Activated CD4-positive, alpha-beta T cell treated with anti-CD3 and anti-CD28 coated beads for 4 hours (primary cell): ENCODE measurements at regions not wholly inside any gene's neighbourhood (a gene's known extent, or its start where the extent isn't known, plus 50 kb on each side); places are given as distances from the start of the nearest gene placed in this dataset.

Source experiments
- DNase-seq, 2 donors: peaks; one replicate each; pipeline ENCODE4 v3.0.0-alpha.2; 2020

GRCh38 chr5:158549311-158549710, 550.4 kb downstream of the EBF1 start:
- no peak for DNase-seq

- DNase-seq = no peak
Measured at GRCh38 chr5:158546748-158547147, 553.0 kb downstream of the EBF1 start.

GRCh38 chr5:158545949-158546530, 553.7 kb downstream of the EBF1 start:
- no peak for DNase-seq

GRCh38 chr5:158544388-158545339, 555.1 kb downstream of the EBF1 start:
- DNase-seq = no peak

DNA sequence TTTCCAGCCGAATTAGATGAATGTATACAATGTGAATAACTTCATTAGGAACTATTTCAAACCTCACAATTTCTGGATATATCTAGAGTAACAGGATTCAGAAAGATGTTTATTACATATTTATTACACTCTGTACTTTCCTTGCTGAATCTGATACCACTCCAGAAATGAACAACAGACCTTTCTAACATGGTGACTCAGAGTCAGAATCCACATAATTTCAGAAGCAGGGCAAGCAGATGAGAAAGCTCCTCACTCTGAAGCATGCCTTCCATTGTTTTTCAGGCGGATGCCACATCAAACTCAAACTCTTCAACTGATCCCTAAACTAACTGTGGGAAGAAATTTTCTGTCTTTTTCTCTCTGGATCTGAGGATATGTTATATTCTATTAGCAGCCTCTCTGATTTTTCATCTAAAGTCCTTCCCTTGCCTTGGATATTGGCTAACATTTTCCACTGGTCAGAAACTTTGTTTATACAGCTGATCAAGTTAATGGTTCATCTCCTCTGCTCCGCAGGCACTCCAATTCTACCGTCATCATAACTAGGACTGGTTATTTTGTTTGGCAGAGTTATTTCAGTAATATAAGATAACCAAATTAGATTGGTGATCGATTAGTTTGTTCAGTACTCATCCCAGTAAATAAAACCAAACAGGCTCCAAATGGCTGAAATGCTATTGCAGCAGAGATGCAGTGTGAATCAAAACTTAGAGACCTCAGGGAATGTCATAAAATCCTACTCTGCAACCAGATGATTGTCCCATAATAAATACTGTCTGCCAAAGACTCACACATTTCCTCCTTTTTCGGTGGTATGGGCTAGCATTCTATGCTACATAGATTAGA, 556.0 kb downstream of the EBF1 start:
- no peak for DNase-seq

DNA sequence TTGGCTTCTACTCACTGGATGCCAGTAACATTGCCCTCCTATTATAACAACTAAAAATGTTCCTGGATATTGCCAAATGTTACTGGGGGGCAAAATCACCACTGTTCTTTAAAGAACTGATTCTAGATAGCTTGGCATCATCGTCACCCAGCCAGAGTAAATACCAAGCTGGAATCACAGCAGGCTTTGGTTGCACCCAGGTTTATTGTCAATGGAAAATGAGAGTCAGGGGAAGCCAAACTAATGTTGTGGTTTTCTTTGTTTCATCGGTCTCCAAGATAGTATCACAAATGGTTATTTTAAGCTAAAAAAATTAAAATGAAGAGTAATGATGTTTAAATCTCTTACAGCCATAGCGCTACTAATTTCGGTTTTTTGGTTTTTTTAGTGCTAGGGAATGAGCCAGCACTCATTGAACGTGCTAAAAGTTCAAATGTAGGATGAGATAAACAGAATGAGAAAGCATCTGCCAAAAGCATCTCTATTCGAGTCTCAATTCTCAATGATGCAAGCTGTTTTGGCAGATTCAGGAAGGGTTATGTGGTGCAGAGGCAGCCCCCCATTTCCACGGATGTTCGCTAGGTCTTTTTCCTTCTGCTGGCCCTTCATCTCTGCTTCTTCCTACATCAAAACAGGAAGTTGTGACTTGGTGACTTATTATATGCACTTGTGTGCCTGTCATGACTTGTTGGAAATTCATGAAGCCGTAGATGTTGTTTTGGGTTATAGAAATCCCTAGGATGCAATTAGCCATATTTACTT, 558.0 kb downstream of the EBF1 start:
- no peak for DNase-seq

- no peak for DNase-seq
Measured at GRCh38 chr5:158538506-158539074, 561.1 kb downstream of the EBF1 start.

- no peak for DNase-seq
Measured at GRCh38 chr5:158537366-158537765, 562.4 kb downstream of the EBF1 start.

DNA sequence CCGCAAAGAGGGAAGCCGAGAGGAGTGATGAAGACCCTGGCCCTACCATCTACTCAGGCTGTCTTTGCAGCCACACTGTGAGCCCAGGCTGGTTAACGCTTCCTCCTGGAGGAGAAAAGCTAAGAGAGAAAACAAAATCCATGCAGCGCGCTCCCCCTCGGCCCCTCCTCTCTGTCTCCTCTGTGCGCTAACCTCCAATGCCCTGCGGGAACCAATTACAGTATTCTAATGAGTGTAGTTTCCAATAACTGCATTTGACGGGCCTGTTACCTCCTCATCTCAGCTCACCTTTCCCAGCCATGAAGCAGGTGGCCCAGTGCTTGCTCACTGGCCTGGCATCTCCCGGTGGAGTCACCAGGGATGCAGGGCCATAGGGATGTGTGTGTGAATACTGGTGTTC, 565.5 kb downstream of the EBF1 start:
- DNase-seq = no peak

DNA sequence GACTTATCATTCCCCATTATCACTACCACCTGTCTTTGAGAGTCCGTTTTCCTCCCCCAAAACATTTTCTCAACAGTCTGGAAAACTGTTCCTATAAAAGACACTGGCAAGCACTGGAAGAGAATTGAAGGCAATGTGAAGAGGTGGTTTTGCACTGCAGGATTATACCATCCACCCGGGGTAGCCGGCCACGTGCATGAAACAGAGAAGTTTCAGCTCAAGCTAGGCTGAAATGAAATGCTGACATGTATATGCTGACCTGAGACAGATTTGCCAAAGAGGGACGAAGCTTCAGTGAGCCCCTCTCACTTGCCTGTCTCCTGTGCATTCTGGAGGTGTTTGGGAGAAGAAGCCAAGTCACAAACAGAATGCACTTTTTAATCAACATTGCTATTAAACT, 567.0 kb downstream of the EBF1 start:
- DNase-seq = no peak

GRCh38 chr5:158531860-158532259, 567.9 kb downstream of the EBF1 start:
- DNase-seq = no peak

DNA sequence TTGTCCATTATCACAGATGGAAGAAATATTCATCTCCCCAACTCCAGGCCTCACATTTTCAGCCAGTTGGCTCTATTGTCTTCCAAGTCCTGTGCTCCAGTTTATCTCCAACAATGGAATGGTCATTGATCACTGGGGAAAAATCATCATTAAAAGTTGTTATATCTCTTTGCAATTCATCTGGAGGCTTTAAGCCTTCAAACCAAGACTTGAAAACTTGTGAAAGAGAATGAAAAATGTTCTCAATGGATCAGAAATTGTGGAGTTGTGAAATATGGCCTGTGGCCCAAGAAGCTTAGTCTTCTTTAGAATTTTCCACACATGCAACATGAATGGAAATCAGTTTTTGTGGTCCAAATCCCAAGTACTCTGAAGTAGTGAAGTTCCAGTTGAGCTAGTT, 569.6 kb downstream of the EBF1 start:
- no peak for DNase-seq

DNA sequence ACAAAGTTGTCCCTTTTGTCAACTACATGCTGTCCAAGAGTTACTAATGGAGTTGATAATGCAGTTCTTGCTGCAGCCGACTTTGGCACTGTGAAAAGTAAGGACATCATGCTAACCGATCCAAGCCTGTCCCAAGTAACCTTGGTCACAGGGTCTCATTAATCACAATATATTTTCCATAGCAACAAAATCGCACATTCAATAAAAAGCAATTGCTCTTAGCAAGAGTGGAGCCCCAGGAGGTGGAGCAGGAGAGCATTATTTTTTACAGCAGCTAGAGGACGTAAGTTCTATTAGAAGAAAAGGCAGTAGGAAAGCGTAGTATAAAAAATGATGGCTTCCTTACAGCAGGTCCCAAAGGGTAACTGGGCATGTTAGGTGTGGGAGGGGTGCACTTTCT, 570.3 kb downstream of the EBF1 start:
- no peak for DNase-seq

DNA sequence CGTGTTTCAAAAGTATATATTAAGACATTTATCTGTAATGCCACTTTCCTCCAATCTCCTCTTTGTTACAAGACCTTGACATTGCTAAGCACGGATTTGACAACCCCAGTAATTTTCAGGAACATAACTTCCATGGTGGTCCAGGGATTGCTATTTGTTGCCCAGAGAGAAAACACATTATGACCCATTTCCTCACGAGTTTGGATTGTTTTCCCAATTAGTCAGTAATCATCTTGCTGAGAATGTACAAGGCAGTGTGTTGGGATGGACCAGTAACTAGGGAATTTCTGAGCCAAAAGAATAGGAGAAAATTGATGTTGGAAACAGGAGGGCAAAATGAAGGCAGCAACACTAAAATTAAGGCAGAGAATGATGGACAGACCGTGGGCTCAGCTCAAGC, 574.1 kb downstream of the EBF1 start:
- DNase-seq = no peak

- DNase-seq = no peak
Measured at GRCh38 chr5:158524070-158524469, 575.6 kb downstream of the EBF1 start.

DNA sequence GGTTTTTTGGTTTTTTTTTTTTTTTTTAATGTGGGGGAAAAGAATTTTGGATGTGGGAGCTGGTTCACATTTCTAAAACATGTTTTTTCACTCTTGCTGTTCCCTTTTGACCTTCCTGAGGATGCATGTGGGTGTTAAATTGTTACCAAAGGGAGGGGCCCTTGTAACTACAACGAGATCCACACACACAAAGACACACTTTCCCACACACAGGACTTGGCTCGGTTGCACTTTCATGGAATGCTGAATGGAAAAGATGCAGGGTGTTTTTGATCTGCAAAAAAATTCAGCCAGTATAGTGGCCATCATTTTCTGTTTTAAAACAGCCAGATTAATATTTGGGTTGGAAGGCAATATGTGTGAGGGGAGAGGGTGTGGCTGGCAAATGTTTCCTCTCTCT, 576.9 kb downstream of the EBF1 start:
- no peak for DNase-seq

GRCh38 chr5:158521995-158522394, 577.7 kb downstream of the EBF1 start:
- no peak for DNase-seq

DNA sequence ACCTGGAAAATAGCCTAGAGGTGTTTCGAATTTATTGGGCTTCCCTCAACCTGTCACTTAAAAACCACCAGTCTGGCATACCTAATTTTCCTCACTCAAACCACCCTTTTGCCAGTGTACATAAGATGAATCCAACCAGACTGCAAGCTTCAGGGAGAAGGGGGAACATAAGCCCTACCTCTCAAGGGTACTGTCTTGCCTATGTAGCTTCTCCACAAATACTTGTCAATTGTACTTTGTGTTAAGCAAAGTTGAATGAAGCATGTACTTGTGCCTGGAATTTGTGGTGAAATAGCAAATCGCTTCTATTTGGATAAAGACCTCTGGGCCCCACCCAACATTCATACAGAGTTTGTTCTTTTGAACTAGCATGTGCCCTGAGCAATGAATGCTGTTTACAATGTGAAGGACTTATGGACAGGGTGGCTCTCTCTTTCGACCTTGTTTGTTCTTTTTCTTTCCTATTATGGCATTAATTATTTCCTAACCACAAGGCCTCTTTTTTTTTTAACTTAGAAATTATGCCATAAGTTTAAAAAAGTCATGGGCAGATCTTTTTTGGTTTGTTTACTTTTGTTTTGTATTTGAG, 580.2 kb downstream of the EBF1 start:
- DNase-seq = no peak

- DNase-seq = no peak
Measured at GRCh38 chr5:158516521-158516920, 583.2 kb downstream of the EBF1 start.

DNA sequence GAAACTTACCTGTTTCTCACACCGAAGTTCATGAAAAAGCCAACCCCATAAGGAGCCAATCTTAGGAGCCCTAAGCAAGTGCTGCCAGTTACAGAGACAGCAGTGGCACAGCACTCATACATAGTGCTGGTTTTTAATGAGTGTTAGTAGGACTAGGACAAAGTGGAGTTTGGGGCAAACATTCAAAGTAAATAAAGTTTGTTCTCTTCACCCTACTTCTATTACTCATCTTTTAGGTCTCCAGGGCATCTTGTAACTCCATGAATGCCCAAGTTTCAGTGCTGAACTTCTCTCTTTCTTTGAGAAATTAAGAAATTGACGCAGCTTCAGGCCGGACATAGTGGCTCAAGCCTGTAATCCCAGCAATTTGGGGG, 584.7 kb downstream of the EBF1 start:
- no peak for DNase-seq

- no peak for DNase-seq
Measured at GRCh38 chr5:158514319-158514985, 585.3 kb downstream of the EBF1 start.
